ENCODE measurements at regions not wholly inside any gene's neighbourhood (a gene's known extent, or its start where the extent isn't known, plus 50 kb on each side); places are given as distances from the start of the nearest gene placed in this dataset.

- TF ChIP-seq CTCF (IDR thresholded peaks at IDR 0.05) (no peak), POLR2A (IDR thresholded peaks at IDR 0.05) (no peak)
Observed at GRCh38 chr20:52681288-52681687, 290.9 kb upstream of the TSHZ2 start.
